ENCODE measurements at regions not wholly inside any gene's neighbourhood (a gene's known extent, or its start where the extent isn't known, plus 50 kb on each side); places are given as distances from the start of the nearest gene placed in this dataset.

- no peak for TF ChIP-seq CTCF (IDR thresholded peaks at IDR 0.05; ENCODE audit: low read depth, low read length, missing input control)
- no peak for TF ChIP-seq TAF1 (conservative IDR thresholded peaks at IDR 0.05)
These were observed 1891.7 kb upstream of the WWC1 start for GRCh38 chr5:166399781-166400180.

All from liver (tissue), 3 donors.